SK-N-SH (cell line): ENCODE measurements at regions not wholly inside any gene's neighbourhood (a gene's known extent, or its start where the extent isn't known, plus 50 kb on each side); places are given as distances from the start of the nearest gene placed in this dataset.

ENCODE experiments used
- CTCF ChIA-PET: fragments of 300-600, 350-600 bp; formaldehyde crosslinking; extraction: SDS; loops from one replicate; lab custom pipeline; 2021; lab: Yijun Ruan, JAX
- POLR2A ChIA-PET: fragments of 350-600 bp; sonication (Branson Sonifier 250); formaldehyde crosslinking; extraction: SDS; loops from one replicate; lab custom pipeline; 2020; ENCODE audit warnings: antibody characterized with exemption, inconsistent platforms; lab: Yijun Ruan, JAX
- DNase-seq: peaks from one replicate; pipeline ENCODE4 v3.0.0; 2012
- H2AFZ ChIP-seq: fragments of 200-600 bp; sonication (generic); 2 replicates; pipeline ENCODE4 v1.8.1; 2016; ENCODE audit warnings: antibody characterized with exemption, mild to moderate bottlenecking, low read depth
- H3F3A ChIP-seq: fragments of 200-600 bp; sonication (generic); replicated peaks from 2 replicates; pipeline ENCODE3; 2016; ENCODE audit warnings: antibody characterized with exemption, mild to moderate bottlenecking; ENCODE audit not compliant: insufficient read depth
- H3K27ac ChIP-seq, 2 experiments: fragments of 200-500 bp in 1 of 2; fragments of 200-600 bp in 1 of 2; sonication (Bioruptor generic) in 1 of 2; sonication (generic), shearing (Covaris generic) in 1 of 2; 2 replicates each; pipeline versions ENCODE4 v1.5.1 to v1.6.1; 2014 to 2016; ENCODE audit warnings: low read depth in 2 of 2, inconsistent platforms in 1 of 2, low read length in 1 of 2, mild to moderate bottlenecking in 1 of 2, mixed read lengths in 1 of 2
- H3K27me3 ChIP-seq: fragments of 200-600 bp; sonication (generic), shearing (Covaris generic); 2 replicates; pipeline ENCODE4 v1.6.1; 2016; ENCODE audit warnings: mixed run types; ENCODE audit not compliant: insufficient read depth
- H3K36me3 ChIP-seq, 2 experiments: fragments of 200-500 bp in 1 of 2; fragments of 200-600 bp in 1 of 2; sonication (Bioruptor generic) in 1 of 2; sonication (generic) in 1 of 2; replicated peaks in 1 of 2; 2 replicates each; pipeline versions ENCODE3 to v1.5.1; 2014 to 2016; ENCODE audit warnings: low read length in 1 of 2, mild to moderate bottlenecking in 1 of 2; ENCODE audit not compliant: insufficient read depth in 2 of 2, control insufficient read depth in 1 of 2
- H3K4me1 ChIP-seq, 2 experiments: fragments of 200-500 bp in 1 of 2; fragments of 200-600 bp in 1 of 2; sonication (Bioruptor generic) in 1 of 2; sonication (generic), shearing (Covaris generic) in 1 of 2; 2 replicates each; pipeline versions ENCODE4 v1.5.1 to v1.6.1; 2014 to 2016; ENCODE audit warnings: low read depth in 1 of 2, low read length in 1 of 2, mixed run types in 1 of 2; ENCODE audit not compliant: insufficient read depth in 2 of 2, control insufficient read depth in 1 of 2
- H3K4me2 ChIP-seq: fragments of 200-600 bp; sonication (generic), shearing (Covaris generic); 2 replicates; pipeline ENCODE4 v1.6.1; 2017; ENCODE audit warnings: mixed run types
- H3K4me3 ChIP-seq, 2 experiments: fragments of 200-500 bp in 1 of 2; fragments of 200-600 bp in 1 of 2; sonication (Bioruptor generic) in 1 of 2; sonication (generic), shearing (Covaris generic) in 1 of 2; 2 replicates each; pipeline versions ENCODE4 v1.5.1 to v1.8.1; 2014 to 2016; ENCODE audit warnings: low read depth in 2 of 2, inconsistent platforms in 1 of 2, low read length in 1 of 2, mild to moderate bottlenecking in 1 of 2, mixed read lengths in 1 of 2, moderate library complexity in 1 of 2
- H3K79me2 ChIP-seq: fragments of 200-600 bp; sonication (generic); 2 replicates; pipeline ENCODE4 v1.8.1; 2017; ENCODE audit warnings: mild to moderate bottlenecking; ENCODE audit not compliant: insufficient read depth
- H3K9ac ChIP-seq: fragments of 200-600 bp; sonication (generic); 2 replicates; pipeline ENCODE4 v1.6.1; 2017; ENCODE audit warnings: mixed run types
- H3K9me2 ChIP-seq: fragments of 200-600 bp; sonication (generic); 2 replicates; pipeline ENCODE4 v1.6.1; 2017; ENCODE audit warnings: mixed run types
- H3K9me3 ChIP-seq: fragments of 200-600 bp; sonication (generic); 2 replicates; pipeline ENCODE4 v1.6.1; 2017; ENCODE audit warnings: mixed run types, mild to moderate bottlenecking, moderate library complexity
- H4K20me1 ChIP-seq: fragments of 200-600 bp; sonication (generic); 2 replicates; pipeline ENCODE4 v1.6.1; 2017; ENCODE audit warnings: mild to moderate bottlenecking, mixed run types; ENCODE audit not compliant: insufficient read depth
- CTCF ChIP-seq: fragments of 200-600 bp; sonication (generic); IDR thresholded peaks from 2 replicates; pipeline ENCODE4 v1.6.1; 2017; ENCODE audit warnings: antibody characterized with exemption, mild to moderate bottlenecking, moderate library complexity
- ELF1 ChIP-seq: IDR thresholded peaks from 2 replicates; pipeline ENCODE4 v1.4.0; 2012
- EP300 ChIP-seq, 2 experiments: IDR thresholded peaks; 2 replicates each; pipeline versions ENCODE4 v1.4.0 to v1.6.1; 2012; ENCODE audit warnings: borderline replicate concordance in 1 of 2, low read depth in 1 of 2, low read length in 1 of 2
- EZH2phosphoT487 ChIP-seq: fragments of 200-600 bp; sonication (generic); IDR thresholded peaks from 2 replicates; pipeline ENCODE4 v1.6.1; 2017; ENCODE audit warnings: low read depth, mixed run types, mild to moderate bottlenecking, antibody characterized with exemption, moderate library complexity, borderline replicate concordance
- FOXJ3 ChIP-seq: sonication (generic); formaldehyde crosslinking; IDR thresholded peaks from 2 replicates; pipeline ENCODE4 v1.5.1; 2020; ENCODE audit warnings: mild to moderate bottlenecking, missing genetic modification reagents
- GABPA ChIP-seq: IDR thresholded peaks from 2 replicates; pipeline ENCODE4 v1.4.0; 2012; ENCODE audit warnings: low read depth, mild to moderate bottlenecking
- JUND ChIP-seq: IDR thresholded peaks from 2 replicates; pipeline ENCODE4 v1.4.0; 2012
- MEF2A ChIP-seq: IDR thresholded peaks from 2 replicates; pipeline ENCODE4 v1.4.0; 2012; ENCODE audit warnings: low read depth, borderline replicate concordance
- MXI1 ChIP-seq: IDR thresholded peaks from 2 replicates; pipeline ENCODE4 v1.6.1; 2012; ENCODE audit warnings: mild to moderate bottlenecking, low read depth, low read length, improper control_type of control experiment
- NFIC ChIP-seq: IDR thresholded peaks from 2 replicates; pipeline ENCODE4 v1.4.0; 2012; ENCODE audit warnings: borderline replicate concordance
- NRF1 ChIP-seq: IDR thresholded peaks from 2 replicates; pipeline ENCODE4 v1.6.1; 2012; ENCODE audit warnings: low read depth, mild to moderate bottlenecking, low read length
- PBX3 ChIP-seq: IDR thresholded peaks from 2 replicates; pipeline ENCODE4; 2012
- POLR2AphosphoS5 ChIP-seq: IDR thresholded peaks from 2 replicates; pipeline ENCODE4 v1.6.1; 2012; ENCODE audit warnings: low read depth, low read length
- RAD21 ChIP-seq: IDR thresholded peaks from 2 replicates; pipeline ENCODE4 v1.6.1; 2012; ENCODE audit warnings: mild to moderate bottlenecking, low read length
- SIN3A ChIP-seq: IDR thresholded peaks from 2 replicates; pipeline ENCODE4 v1.6.1; 2012; ENCODE audit warnings: low read depth, mild to moderate bottlenecking, low read length, moderate library complexity, borderline replicate concordance
- SMC3 ChIP-seq: IDR thresholded peaks from 2 replicates; pipeline ENCODE4 v1.6.1; 2012; ENCODE audit warnings: low read depth, low read length, improper control_type of control experiment
- TAF1 ChIP-seq: IDR thresholded peaks from 2 replicates; pipeline ENCODE4 v1.6.1; 2012; ENCODE audit warnings: low read depth, mild to moderate bottlenecking, low read length, moderate library complexity, borderline replicate concordance
- TEAD4 ChIP-seq: IDR thresholded peaks from 2 replicates; pipeline ENCODE4 v1.4.0; 2012; ENCODE audit warnings: mild to moderate bottlenecking, borderline replicate concordance; ENCODE audit not compliant: insufficient read depth
- YY1 ChIP-seq: IDR thresholded peaks from 2 replicates; pipeline ENCODE4 v1.4.0; 2012; ENCODE audit warnings: low read depth, mild to moderate bottlenecking
- WGBS: methylation state at CpG from one replicate; pipeline ENCODE4 v1.1.6; 2017; ENCODE audit warnings: low lambda C conversion rate; 5-methylcytosine and 5-hydroxymethylcytosine counted together
- TF ChIP-seq, protein P1 (sequence below): IDR thresholded peaks from 2 replicates; pipeline ENCODE4 v1.6.1; 2012; ENCODE audit warnings: mild to moderate bottlenecking, low read depth, low read length, moderate library complexity

- H3K9me3 ChIP-seq = peaks cover 3% of the 10 kb centered on the region; the same call in 1 of the 2 replicates
- H3K9ac ChIP-seq = no peak overlapping the region
- H3K27ac ChIP-seq = no peak overlapping the region
- H3K27me3 ChIP-seq = no peaks in the 10 kb centered on the region
- 7% methylated on average over 10 of the region's 15 CpGs for WGBS
- ChIA-PET CTCF (no interaction called here), POLR2A (no interaction called here)
- no peaks in the 10 kb centered on the region for H3F3A ChIP-seq
- no peaks in the 10 kb centered on the region for H3K79me2 ChIP-seq
- no peak overlapping the region for H2AFZ ChIP-seq
- no peaks in the 10 kb centered on the region for H4K20me1 ChIP-seq
- no peaks in the 10 kb centered on the region for H3K36me3 ChIP-seq
- no peaks in the 10 kb centered on the region for H3K4me1 ChIP-seq
- H3K9me2 ChIP-seq = no peaks in the 10 kb centered on the region
- DNase-seq = no peak
- H3K4me3 ChIP-seq = no peak overlapping the region
- TF ChIP-seq EZH2phosphoT487 = no peak
- TF ChIP-seq PBX3 = no peak
- no peak for TF ChIP-seq MEF2A
- TF ChIP-seq SIN3A = no peak
- TF ChIP-seq NFIC = no peak
- TF ChIP-seq NRF1 = no peak
- no peak for TF ChIP-seq TAF1
- no peak overlapping the region for H3K4me2 ChIP-seq
Observed at GRCh38 chr5:4230471-4230785, 634.8 kb downstream of the IRX1 start.

DNA sequence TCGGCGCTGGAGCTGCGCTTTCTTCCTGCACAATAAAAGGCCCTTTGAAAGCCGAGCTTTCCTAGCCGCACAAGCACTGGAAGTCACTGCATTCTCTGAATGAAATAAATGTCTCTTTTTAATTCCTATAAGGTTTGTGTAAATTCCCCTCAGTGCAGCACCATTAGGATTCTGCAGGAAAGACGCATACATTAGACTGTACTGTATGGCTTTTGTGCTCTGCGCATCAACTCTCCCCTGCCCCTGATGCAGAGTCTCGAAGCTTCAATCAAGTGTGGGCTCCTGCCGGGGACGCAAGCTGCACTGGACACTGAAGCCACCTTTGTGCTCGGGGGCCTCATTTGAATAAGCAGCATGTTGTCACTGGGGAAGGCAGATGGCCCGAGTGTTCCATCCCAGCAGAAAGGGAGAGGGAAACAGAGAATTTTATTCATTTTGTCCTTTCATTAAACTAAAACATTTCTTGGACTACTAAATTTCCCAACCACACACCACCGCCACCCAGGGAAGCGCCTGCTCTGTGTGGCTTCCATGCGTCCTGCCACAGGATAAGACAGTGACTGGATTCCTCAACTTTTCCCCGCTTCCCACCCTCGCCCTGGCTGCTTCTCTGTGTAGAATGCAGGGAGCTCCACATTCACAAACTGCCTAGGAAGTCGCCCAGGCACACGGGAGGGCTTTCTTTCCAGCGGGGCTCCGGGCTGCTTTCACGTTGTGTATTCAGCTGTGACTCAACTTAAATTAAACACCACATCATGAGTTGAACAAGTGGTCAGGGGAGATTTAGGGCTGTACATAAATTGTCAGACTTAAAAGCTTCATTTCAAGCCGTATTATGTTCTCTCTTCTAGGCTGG lies 635.4 kb downstream of the IRX1 start:
- Histone ChIP-seq H3K4me2 (no peak overlapping the region), H3K4me1 (no peaks in the 10 kb centered on the region), H3K9ac (no peak overlapping the region), H4K20me1 (no peaks in the 10 kb centered on the region), H3K27ac (no peak overlapping the region), H3K9me3 (peaks cover 3% of the 10 kb centered on the region; the same call in 1 of the 2 replicates), H3K4me3 (no peak overlapping the region), H3K27me3 (no peaks in the 10 kb centered on the region), H2AFZ (no peak overlapping the region), H3K9me2 (no peaks in the 10 kb centered on the region), H3K36me3 (no peaks in the 10 kb centered on the region), H3K79me2 (no peaks in the 10 kb centered on the region), H3F3A (no peaks in the 10 kb centered on the region)
- CTCF ChIA-PET = no interaction called here
- 1% methylated on average over 23 of the region's 23 CpGs for WGBS
- TF ChIP-seq SMC3 (no peak), MXI1 (no peak), TEAD4 (no peak), JUND (no peak), YY1 (no peak), FOXJ3 (no peak), CTCF (no peak), RAD21 (no peak), ELF1 (no peak), EP300 (IDR thresholded peaks at IDR 0.05; ENCODE audit: borderline replicate concordance in 1 of 2, low read depth in 1 of 2, low read length in 1 of 2) (no peak), MEF2A (no peak), GABPA (no peak), POLR2AphosphoS5 (no peak)
- TF ChIP-seq, protein P1, sequence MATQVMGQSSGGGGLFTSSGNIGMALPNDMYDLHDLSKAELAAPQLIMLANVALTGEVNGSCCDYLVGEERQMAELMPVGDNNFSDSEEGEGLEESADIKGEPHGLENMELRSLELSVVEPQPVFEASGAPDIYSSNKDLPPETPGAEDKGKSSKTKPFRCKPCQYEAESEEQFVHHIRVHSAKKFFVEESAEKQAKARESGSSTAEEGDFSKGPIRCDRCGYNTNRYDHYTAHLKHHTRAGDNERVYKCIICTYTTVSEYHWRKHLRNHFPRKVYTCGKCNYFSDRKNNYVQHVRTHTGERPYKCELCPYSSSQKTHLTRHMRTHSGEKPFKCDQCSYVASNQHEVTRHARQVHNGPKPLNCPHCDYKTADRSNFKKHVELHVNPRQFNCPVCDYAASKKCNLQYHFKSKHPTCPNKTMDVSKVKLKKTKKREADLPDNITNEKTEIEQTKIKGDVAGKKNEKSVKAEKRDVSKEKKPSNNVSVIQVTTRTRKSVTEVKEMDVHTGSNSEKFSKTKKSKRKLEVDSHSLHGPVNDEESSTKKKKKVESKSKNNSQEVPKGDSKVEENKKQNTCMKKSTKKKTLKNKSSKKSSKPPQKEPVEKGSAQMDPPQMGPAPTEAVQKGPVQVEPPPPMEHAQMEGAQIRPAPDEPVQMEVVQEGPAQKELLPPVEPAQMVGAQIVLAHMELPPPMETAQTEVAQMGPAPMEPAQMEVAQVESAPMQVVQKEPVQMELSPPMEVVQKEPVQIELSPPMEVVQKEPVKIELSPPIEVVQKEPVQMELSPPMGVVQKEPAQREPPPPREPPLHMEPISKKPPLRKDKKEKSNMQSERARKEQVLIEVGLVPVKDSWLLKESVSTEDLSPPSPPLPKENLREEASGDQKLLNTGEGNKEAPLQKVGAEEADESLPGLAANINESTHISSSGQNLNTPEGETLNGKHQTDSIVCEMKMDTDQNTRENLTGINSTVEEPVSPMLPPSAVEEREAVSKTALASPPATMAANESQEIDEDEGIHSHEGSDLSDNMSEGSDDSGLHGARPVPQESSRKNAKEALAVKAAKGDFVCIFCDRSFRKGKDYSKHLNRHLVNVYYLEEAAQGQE = no peak
- POLR2A ChIA-PET = no interaction called here
- DNase-seq = no peak
